ENCODE measurements at regions not wholly inside any gene's neighbourhood (a gene's known extent, or its start where the extent isn't known, plus 50 kb on each side); places are given as distances from the start of the nearest gene placed in this dataset.
A peak's percentile ranks its signal among the peaks of the same experiment; 100 is the strongest.

- FAIRE-seq (no peak), DNase-seq (ENCODE audit: low spot score in 2 of 2) (no peak)
Observed at GRCh38 chr15:57820119-57820518, 113.6 kb downstream of the POLR2M start.

DNA sequence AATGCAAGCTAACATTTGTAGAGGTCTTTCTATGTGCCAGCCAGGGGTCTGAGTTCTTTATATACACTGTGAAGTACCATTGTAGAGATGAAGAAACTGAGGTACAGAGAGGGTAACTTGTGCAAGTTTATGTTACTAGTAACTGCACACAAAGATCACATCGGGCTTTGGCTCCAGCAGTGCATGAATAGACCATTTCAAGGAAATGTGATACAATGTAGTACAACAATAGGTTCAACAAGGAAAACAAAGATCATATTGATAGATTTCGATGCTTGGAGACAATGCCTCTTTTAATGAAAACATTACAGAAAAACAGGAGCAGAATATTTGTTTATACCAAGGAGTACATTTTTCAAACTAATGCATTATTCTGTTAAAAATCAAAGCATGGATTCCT, 115.3 kb downstream of the POLR2M start:
- FAIRE-seq: peak; percentile 94
- DNase-seq (ENCODE audit: low spot score in 2 of 2): peak in 1 of 2 donors; percentile 3

DNA sequence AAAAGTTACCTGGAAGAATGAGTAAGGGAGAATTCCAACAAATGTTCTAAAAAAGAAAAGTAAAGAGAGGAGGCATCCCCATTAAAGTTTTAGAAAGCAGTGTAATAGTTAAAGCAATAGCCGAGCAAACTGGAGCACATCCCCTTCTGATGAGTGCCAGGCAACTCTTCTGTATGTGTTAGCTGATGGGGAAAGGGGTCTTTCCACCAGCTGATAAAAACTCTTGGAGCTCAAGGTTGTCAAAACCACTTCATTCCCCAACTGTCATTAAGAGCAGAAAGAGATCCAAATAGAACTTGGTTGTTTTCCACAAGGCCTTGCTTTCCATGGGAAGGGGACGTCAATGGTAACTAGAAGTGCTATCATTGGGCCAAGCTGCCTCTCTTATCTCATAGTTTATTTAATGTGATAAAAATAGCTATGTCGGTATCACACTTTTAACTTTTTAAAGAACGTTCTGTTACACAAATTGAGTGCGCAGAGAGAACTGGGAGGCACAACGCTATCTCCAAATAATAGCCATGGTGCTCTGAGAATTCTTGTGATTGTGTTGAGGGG, 116.9 kb downstream of the POLR2M start:
- FAIRE-seq: no peak
- no peak for DNase-seq (ENCODE audit: low spot score in 2 of 2)

DNA sequence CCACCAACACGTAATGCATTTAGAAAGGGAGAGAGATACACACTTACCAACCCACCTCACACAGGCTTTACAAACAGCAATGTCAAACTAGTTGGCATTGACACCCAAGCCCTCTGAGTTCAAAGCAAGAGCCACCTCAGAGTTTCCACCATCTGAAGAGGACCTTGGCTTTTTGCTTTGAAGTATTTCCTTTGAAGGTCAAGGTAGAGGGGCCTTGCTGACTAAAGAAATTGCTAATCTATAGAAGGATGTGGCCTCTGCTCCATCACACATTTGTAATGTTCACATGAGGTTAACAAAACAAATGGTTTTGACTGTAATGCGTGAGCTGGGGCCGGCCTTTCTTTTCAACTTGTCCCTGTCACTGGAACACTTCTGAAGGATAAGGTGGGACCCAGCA, 117.7 kb downstream of the POLR2M start:
- DNase-seq (ENCODE audit: low spot score in 2 of 2): no peak
- FAIRE-seq: no peak

GRCh38 chr15:57827021-57827420, 120.5 kb downstream of the POLR2M start:
- FAIRE-seq: no peak
- no peak for DNase-seq (ENCODE audit: low spot score in 2 of 2)

DNA sequence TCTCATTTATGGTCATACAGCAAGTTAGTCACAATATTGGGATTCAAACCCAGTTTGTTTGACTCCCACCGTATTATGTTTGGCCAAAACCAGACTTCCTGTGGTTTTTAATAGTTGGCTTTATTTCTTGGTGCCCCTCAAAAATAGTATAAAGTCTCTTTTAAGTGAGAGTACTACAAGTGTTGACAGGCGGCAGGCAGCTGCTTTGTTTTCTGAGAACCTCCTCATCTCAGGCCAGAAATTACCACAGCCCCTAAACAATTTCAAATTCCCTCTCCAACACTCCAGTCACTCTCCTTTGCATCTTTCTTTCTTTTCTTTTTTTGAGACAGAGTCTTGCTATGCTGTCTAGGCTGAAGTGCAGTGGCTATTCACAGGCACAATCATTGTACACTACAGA, 121.5 kb downstream of the POLR2M start:
- FAIRE-seq (no peak), DNase-seq (ENCODE audit: low spot score in 2 of 2) (no peak)

DNA sequence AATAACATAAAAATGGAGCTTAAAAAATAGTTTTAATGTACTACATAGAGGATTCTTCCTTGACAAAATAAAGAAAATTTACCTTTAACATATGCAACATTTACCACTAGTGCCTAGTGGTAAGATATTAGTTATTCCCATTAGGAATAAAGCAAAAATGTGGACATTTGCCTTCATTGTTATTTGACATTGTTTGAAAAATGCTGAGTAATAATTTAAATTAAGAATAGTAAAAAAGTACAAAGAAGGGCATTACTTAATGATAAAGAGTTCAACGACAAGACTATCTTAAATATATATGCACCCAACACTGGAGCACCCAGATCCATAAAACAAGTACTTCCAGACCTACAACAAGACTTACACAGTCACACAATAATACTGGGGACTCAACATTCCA, 125.7 kb downstream of the POLR2M start:
- DNase-seq (ENCODE audit: low spot score in 2 of 2): no peak
- no peak for FAIRE-seq

DNA sequence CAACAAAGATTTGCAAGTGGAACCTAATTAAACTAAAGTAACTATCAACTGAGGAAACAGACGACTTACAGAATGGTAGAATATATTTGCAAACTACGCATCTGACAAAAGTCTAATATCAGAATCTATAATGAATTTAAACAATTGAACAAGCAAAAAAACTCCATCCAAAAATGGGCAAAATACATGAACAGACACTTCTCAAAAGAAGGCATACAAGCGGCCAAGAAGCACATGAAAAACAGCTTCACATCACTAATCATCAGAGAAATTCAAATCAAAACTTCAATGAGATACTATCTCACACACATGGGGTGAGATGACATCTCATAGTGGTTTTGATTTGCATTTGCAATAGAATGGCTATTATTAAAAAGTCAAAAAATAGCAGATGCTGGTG, 128.6 kb downstream of the POLR2M start:
- DNase-seq (ENCODE audit: low spot score in 2 of 2) (no peak), FAIRE-seq (no peak)

DNA sequence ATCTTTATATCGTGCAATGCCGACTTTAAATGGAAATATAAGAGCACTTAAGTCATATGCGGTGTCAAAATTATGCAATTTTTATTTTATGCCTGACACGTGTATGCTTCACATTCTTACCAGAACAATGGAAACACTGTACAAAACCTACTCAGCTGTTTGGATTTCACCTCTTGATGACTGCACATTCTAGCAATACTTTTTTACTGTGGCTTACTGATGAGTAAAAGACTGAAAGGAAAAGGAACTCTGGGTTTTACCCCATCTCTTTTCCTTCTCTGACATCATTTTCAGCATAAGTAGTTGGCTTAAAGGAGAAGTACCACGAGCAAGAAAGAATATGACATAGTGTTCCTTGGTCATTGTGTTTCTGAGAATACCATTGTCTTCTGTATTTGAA, 142.8 kb downstream of the POLR2M start:
- DNase-seq (ENCODE audit: low spot score in 2 of 2) (no peak), FAIRE-seq (no peak)

GRCh38 chr15:57854531-57854930, 148.0 kb downstream of the POLR2M start:
- FAIRE-seq: no peak
- DNase-seq (ENCODE audit: low spot score in 2 of 2): no peak

- DNase-seq (ENCODE audit: low spot score in 2 of 2): no peak
- no peak for FAIRE-seq
Observed at GRCh38 chr15:57857871-57858270, 151.4 kb downstream of the POLR2M start.

DNA sequence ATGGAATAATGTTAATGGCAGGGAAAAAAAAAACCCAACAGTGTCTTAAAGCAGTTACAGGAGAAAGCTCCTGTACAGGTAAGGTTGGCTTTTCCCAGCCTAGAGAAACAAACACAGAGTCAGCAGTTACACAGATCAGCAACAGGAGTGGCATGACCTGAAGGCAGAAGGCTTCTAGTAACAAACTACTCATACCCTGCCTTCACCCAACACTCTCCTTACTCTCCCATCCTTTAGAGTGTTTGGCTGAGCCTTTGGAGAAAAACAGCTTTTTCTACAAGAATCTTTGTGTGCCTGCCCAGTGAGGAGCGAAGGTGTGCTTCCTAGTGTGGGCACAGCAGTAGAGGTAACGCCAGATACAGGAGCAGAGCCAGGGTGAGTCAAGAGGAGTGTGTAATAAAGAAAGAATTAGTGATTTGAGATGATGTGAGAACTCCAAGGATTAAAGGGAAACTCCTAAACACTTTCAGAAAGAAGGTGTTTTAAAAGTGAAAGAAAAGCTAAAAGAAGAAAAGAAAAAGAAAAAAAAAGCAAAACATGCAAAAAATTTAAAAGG, 152.7 kb downstream of the POLR2M start:
- no peak for DNase-seq (ENCODE audit: low spot score in 2 of 2)
- FAIRE-seq: no peak

DNA sequence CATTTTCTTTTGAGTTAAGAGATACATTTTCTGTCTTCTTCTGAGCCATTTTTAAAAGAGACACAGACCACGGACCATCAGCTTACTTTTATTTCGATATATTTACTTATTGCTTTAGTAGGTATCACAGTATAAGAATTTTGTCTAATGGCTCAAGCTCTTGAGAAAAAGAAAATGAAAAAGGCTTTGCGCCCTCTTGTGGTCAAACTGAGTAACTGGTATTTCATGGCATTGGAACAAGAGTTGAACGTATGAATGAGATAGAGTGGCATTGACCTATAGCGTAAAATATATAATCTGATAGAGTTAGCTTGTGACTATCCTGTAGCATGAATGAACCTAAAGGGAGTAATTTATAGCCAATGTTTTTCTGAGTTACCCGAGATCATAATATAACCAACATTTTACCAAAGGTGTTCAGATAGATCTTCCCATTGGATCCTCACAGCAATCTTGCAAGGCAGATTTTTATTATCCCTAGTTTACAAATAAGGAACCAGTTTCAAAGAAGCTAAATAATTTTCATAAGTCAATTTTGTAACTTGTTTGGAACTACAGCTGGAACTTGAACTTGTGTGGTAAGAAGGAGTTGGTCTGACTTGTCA, 154.6 kb downstream of the POLR2M start:
- FAIRE-seq: peak; percentile 94
- DNase-seq (ENCODE audit: low spot score in 2 of 2): peak in 1 of 2 donors; percentile 18

DNA sequence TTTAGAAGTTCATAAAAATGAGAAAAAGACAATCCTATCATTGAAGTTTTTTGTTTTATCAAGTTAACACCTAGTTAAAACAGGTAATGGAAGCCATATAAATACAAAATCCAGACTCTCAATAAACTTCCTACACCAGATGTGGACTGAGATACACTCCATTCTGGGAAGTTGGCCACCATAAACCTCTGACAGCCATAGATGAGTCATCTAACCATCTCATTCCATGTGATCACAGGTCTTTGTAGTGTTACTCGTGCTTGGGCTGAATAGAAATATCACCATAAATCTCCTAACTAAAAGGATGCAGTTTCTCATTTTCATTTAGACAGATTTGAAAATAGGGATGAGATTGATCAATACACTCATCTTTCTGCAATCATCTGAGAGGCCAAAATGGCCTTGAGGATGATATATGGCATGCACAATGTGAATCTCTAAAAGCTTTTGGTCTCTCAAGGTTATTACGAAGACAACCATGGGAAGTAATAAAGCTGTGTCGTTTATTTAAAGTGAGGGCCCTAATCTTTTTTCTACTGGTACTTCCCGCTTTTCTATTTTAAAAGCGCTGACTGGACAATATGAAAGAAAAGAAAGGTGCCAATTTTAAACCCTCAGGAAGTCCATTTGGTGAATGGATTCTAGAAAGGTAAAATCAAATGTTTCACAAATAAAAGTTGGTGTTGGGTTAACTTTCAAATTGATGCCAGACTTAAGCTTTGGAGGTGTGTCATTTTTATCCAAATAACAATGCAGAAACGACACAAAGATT, 155.5 kb downstream of the POLR2M start:
- no peak for FAIRE-seq

DNA sequence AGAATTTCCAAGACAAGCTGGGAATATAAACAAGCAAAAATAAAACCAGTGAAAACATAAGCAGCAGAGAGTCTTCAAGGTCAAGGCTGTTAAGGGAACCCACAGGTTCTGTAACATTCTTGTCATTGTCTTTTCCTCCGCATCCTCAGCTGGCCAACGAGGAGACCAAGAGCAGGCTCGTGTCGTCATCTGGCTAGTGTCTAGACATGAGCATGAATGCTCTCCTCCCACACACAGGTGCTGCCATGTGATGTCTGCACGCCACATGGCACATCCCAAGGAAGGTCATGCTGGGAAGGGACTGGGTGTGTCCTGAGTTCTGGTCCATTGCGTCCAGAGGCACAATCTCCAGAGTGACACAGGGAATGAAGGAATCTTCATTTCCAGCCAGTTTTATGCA, 156.2 kb downstream of the POLR2M start:
- DNase-seq (ENCODE audit: low spot score in 2 of 2): no peak
- no peak for FAIRE-seq

More for the DNA sequence above, 155.5 kb downstream of the POLR2M start:
- no peak for DNase-seq (ENCODE audit: low spot score in 2 of 2)

GRCh38 chr15:57865294-57865693, 158.8 kb downstream of the POLR2M start:
- FAIRE-seq: no peak
- DNase-seq (ENCODE audit: low spot score in 2 of 2): no peak

- DNase-seq (ENCODE audit: low spot score in 2 of 2) (no peak), FAIRE-seq (no peak)
Observed at GRCh38 chr15:57866149-57866736, 159.7 kb downstream of the POLR2M start.

GRCh38 chr15:57867970-57868798, 161.7 kb downstream of the POLR2M start:
- FAIRE-seq: no peak
- no peak for DNase-seq (ENCODE audit: low spot score in 2 of 2)

GRCh38 chr15:57870667-57871066, 164.2 kb downstream of the POLR2M start:
- no peak for FAIRE-seq
- no peak for DNase-seq (ENCODE audit: low spot score in 2 of 2)

DNA sequence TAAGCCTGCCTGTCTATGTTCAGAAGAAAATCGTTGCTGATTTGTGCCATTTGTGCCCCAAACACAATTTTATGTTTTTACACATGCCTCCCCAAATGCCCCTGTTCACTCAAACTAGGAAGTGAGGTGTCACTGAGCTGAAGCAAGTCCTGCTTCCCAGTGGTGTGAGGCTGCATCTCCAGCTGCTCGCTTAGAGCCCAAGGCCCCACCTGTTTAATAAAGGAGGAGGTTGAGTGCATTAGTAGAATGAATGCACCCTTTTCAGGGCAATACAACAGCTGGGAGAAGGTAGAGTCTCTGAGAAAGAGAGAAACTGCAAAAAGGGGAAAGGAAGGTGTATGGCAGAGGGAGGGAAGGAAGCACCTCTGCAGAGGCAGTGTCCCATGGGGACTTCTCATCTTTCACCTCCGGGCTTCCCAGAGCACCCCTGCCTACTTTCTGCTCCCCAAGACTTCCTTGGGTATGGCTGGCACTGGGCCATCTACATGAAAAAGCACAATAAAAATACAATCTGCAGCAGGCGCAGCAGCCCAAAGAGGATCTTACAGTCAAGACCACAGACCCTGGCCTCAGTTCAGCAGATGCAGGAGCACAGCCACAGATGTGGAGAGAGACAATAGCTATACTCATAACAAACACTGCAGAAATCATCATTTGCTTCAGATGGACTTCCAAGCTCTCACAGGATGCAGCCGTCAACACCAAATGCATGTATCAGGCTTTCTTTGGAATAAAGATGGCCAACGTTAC, 165.9 kb downstream of the POLR2M start:
- no peak for FAIRE-seq
- no peak for DNase-seq (ENCODE audit: low spot score in 2 of 2)
